Caki2 (cell line): ENCODE measurements at regions not wholly inside any gene's neighbourhood (a gene's known extent, or its start where the extent isn't known, plus 50 kb on each side); places are given as distances from the start of the nearest gene placed in this dataset.
"Not testable (repeated sequence)": the region's sequence is repeated elsewhere in the genome, so short reads cannot be mapped to it uniquely, and the experiment has no call there.

Experiments
- DNase-seq: peaks from one replicate; pipeline ENCODE4 v3.0.0-alpha.2; 2015; ENCODE audit warnings: low read depth
- in situ Hi-C: cut with HindIII; loops from 2 replicates; pipeline ENCODE4 v1.10.0; 2016; ENCODE audit warnings: low sequenced_read_pairs, low pct_unique_long_range_greater_than_20kb, mixed read lengths

DNA sequence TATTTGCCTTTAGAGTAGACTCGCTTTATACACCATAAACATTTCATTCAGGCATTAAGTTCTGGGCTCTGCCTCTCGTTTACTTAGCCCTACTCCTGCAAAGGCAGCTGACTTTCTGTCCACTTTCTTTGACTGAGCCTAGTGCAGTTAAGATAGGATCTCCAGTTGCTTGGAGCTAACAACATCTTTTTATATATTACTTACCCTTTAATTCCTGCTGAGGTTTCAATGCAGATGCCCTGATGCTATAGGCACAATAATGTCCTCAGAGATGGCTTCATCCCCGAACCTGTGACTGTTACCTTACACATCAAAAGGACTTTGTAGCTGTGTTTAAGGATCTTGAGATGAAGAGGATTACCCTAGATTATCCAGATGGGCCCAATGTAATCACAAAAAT, 505.8 kb upstream of the TNP1 start:
- in situ Hi-C loops: no loop called here

DNA sequence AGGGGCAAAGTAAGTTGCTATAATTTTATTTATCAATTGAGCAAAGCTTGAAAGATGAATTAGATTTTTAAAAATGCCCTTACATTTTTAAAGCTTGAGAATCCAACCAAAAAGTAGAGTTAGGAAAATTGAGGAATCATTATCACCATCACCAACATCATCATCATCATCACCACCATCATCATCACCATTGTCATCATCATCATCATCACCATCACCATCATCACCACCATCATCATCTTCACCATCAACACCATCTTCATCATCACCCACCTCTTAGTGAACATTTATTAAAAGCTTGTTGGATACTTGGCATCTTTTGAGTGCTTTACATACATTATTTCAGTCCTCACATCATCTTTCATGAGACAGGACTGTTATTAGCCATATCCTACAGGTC, 504.4 kb upstream of the TNP1 start:
- DNase-seq: no peak
- in situ Hi-C loops: no loop called here

More for the DNA sequence above, 505.8 kb upstream of the TNP1 start:
- no peak for DNase-seq

GRCh38 chr2:217363470-217363869, 503.6 kb upstream of the TNP1 start:
- no peak for DNase-seq
- in situ Hi-C loops: no loop called here

DNA sequence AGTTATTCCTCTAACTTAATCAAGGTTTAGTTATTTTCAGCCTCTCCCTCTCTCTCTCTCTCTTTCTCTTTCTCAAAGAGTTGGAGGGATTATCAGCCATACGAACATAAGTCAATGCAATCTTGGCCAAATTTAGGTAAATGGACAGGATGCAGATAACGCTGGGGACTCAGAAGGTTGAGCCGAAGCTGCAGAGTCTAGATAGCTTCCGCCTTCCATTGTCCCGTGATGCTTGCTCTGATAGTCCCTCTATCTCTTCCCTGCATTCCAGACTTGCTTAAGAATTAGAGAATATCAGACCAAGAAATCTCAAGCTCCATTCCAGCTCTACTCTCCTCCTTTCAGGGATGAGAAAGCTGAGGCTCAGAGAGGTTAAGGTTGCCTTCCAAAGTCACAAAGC, 502.8 kb upstream of the TNP1 start:
- in situ Hi-C loops: no loop called here

GRCh38 chr2:217362286-217362685, 502.4 kb upstream of the TNP1 start:
- in situ Hi-C loops: no loop called here
- no peak for DNase-seq

More for the DNA sequence above, 502.8 kb upstream of the TNP1 start:
- no peak for DNase-seq

DNA sequence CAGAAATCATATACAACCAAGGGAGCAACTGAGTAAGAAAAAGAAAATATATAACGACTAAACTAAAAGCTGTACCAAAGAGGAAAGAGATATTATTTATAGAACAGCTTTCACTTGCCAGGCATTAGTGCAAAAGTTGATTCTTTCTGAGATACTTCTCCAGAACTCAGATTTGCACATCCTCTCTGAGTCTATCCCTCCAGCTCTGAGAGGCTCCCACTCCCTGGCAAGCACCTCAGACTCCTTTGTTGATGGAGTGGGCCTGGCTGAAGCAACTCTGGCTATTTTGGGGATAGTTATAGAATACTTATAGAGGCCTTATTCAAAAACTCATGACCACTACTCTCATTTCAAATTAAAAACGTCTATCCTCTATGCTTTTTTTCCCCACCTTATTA, 501.6 kb upstream of the TNP1 start:
- in situ Hi-C loops: no loop called here
- no peak for DNase-seq

DNA sequence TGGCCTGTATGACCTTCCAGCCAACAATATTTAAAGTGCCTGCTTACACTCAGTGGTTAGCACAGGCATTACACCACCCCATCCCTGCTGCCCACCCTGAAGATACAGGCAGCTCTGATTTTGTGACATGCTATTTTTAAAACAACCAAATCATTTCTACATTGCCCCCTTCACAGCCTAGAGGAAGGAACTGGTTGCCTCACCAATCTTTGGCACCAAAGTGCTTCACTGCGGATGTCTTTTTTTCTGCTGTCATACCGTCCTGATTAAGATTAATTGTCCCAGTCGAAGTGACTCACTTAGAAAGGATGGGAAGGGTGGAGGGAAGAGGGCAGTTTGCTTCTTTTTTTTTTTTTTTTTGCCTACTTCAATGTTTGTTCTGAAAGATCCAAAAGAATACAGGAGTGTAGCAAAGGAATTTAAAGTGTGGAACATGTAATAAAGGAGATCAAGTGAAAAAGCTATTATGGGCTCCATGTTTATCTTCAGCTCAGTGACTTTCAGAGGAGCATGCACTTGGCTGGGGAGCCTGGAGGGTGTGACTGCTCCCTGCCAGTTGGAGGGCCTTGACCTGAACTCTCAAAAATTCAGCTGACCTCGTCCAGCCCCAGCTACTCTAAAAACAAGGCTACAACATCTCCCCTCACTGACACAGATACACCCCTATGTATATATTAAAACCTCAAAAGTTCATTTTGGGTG, 501.1 kb upstream of the TNP1 start:
- DNase-seq: peak; percentile 80
- in situ Hi-C loops: no loop called here

- DNase-seq: no peak
- in situ Hi-C loops: no loop called here
Measured at GRCh38 chr2:217360111-217360510, 500.2 kb upstream of the TNP1 start.

DNA sequence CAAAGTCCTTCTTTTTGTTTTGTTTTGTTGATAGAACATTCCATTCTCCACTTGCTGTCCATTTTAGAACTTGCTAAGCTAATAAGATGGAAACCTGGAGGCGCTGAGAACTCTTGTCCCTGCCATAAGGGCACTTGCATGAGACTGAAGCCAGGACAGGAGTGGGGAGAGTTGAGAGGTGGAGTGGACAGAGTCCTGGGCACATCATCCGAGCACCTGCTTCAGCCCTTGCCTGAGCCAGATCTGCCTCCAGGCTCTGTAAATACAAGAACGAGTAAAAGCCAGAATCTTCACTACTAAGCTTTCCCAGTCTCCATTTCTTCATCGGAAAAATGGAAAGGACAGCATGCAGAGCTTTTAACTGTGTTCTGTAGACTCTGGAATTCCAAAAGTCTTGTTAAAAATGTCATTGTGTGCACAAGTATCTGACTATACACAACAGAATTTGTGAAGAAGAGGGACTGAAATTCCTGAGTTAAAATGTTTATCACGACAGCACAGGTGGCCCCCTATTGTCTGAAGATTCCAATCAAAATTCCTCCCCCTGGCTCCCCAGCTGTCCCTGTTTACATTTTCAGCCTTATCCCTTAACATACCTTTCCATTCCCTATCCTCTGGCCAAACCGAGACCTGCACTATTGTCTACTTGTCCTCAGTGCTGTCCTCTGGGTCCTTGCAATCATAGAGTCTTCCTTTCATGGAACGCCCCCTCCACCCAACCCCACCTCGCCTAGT, 498.2 kb upstream of the TNP1 start:
- in situ Hi-C loops: no loop called here

DNA sequence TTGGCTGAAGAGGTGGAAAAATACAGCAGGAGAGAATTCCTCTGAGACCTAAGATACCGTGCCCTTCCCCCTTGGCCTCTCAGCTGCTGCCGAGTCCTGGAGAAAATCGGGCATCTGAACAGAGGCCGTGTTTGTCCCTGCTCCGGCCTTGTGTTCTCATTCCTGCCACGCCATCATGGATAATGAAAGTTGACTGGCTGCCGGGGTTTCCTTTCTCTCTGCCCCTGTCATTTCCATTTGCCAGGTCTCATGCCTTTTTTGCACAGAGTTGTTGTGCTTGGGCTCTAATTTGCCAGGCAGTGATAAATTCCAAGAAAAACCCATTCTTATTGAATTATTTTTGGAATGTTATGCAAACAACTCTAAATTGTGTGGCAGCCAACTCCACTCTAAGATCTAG, 496.9 kb upstream of the TNP1 start:
- no peak for DNase-seq
- in situ Hi-C loops: no loop called here

More for the DNA sequence above, 498.2 kb upstream of the TNP1 start:
- DNase-seq: no peak

DNA sequence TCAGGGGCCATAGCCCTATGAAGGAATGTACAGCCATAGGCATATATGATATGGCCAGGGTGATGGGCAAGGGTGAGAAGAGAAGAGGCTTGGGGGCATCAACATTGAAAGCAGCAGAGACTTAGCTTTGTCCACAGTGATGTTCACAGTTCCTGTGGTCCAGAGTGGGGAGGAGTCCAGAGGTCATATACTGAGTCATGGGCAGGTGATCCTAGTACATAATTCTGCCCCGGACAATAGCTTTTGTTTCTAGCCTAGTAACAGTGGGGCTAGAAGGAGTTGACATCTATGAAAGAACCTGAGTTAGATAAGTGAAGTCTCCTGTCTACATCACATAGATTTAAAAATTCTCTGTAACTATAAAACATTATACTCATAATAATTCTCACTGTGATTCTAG, 496.3 kb upstream of the TNP1 start:
- no peak for DNase-seq
- in situ Hi-C loops: no loop called here

- in situ Hi-C loops: no loop called here
- no peak for DNase-seq
Measured at GRCh38 chr2:217353591-217353990, 493.7 kb upstream of the TNP1 start.

- no peak for DNase-seq
- in situ Hi-C loops: no loop called here
Measured at GRCh38 chr2:217351378-217351777, 491.5 kb upstream of the TNP1 start.

DNA sequence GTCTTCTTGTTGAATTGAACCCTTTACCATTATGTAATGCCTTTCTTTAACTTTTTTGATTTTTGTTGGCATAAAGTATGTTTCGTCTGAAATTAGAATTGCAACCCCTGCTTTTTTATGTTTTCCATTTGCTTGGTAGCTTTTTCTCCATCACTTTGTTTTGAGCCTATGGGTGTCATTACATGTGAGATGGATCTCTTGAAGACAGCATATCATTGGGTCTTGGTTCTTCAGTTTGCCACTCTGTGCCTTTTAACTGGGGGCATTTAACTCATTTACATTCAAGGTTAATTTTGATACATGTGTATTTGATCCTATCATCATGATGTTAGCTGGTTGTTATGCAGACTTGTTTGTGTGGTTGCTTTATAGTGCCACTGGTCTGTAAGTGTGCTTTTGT, 489.4 kb upstream of the TNP1 start:
- no peak for DNase-seq
- in situ Hi-C loops: no loop called here

- in situ Hi-C loops, DNase-seq: not testable (repeated sequence)
Measured at GRCh38 chr2:217347630-217348029, 487.8 kb upstream of the TNP1 start.

- in situ Hi-C loops, DNase-seq: not testable (repeated sequence)
Measured at GRCh38 chr2:217346043-217346442, 486.2 kb upstream of the TNP1 start.

GRCh38 chr2:217340899-217341298, 481.0 kb upstream of the TNP1 start:
- DNase-seq: no peak
- in situ Hi-C loops: no loop called here

- in situ Hi-C loops: no loop called here
Measured at GRCh38 chr2:217340176-217340575, 480.3 kb upstream of the TNP1 start.

GRCh38 chr2:217339753-217340152, 479.9 kb upstream of the TNP1 start:
- in situ Hi-C loops: no loop called here
- no peak for DNase-seq

More at GRCh38 chr2:217340176-217340575, 480.3 kb upstream of the TNP1 start:
- no peak for DNase-seq
